Ureter (tissue), 1 donor: ENCODE measurements at regions not wholly inside any gene's neighbourhood (a gene's known extent, or its start where the extent isn't known, plus 50 kb on each side); places are given as distances from the start of the nearest gene placed in this dataset.

Source experiments
- DNase-seq: peaks from one replicate; pipeline ENCODE4 v3.0.0-alpha.2; 2020; ENCODE audit warnings: low spot score
- donor health status: DM: yes; HTN: yes; CAD: no.

DNA sequence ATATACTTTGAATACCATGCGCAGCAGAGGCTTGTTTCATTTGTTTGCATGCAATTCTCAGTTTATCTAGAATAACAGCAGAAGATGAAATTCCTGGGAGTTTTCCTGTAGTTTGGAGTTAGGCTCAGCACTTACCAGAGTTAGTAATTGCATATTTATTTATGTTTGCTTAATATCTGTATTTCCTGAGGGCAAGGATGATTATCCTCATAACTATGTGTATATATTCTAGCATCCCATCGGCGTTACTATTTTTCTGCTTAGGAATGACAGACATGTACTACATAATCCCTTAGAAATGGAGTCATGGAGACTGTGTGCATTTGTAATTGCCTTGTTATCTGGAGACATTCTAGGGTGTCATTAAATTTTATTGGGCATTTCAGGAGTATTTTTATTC lies 1184.8 kb downstream of the DTWD2 start:
- no peak for DNase-seq

GRCh38 chr5:117801583-117801982 lies 1186.8 kb downstream of the DTWD2 start:
- no peak for DNase-seq

DNA sequence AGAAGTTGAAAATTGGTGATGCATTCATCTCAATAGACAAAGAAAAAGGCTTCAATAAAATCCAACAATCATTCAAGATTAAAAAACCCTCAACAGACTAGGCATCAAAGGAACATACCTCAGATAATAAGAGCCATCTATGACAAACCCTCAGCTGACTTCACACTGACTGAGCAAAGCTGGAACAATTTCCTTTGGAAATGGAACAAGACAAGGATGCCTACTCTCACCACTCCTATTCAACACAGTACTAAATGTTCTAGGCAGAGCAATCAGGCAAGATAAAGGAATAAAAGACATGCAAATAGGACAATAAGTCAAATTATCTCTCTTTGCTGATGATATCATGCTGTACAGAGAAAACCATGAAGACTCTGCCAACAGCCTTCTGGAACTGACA lies 1188.1 kb downstream of the DTWD2 start:
- DNase-seq: no peak

GRCh38 chr5:117794847-117795246 lies 1193.5 kb downstream of the DTWD2 start:
- DNase-seq: no peak

DNA sequence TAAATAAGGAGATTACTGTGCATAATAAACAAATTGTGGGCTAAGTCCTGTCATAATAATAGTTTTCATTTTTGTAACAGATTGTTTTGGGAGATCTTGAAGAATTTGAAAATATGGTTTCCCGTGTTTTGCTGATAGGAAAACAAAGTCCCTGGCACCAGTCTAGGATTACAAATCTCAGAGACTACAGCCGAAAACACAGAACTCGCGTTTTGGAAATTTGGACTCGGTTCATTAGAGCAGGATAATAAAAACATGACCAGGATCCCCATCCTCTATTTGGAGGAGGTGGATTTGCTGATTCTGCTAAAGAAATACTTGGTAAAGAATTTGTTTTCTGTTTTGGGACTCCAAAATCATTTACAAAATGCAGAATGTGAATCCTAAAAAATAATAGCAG lies 1194.4 kb downstream of the DTWD2 start:
- no peak for DNase-seq

GRCh38 chr5:117792476-117792875 lies 1195.9 kb downstream of the DTWD2 start:
- DNase-seq: no peak

GRCh38 chr5:117788596-117788995 lies 1199.8 kb downstream of the DTWD2 start:
- DNase-seq: no peak

DNA sequence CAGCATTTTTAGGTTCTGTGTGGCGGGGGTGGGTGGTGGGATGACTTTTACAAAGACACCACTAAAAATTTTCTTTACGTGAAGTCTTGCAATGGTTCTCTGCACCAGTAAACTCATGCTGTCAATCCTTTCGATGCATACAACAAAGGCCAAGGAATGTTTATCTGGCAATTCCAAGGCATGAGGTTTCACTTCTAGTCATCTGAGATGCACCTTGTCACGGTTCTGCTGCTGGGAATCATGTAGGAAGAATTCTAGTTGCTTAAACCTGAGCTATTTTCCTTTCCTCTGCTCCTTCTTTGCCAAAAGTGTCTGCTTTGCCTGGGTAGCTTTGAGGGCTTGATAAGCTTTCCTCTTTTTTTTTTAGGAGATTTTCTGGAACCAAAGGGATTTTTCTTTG lies 1204.5 kb upstream of the SEMA6A start:
- DNase-seq: no peak

- no peak for DNase-seq
These were observed 1202.4 kb upstream of the SEMA6A start for GRCh38 chr5:117776977-117777376.

DNA sequence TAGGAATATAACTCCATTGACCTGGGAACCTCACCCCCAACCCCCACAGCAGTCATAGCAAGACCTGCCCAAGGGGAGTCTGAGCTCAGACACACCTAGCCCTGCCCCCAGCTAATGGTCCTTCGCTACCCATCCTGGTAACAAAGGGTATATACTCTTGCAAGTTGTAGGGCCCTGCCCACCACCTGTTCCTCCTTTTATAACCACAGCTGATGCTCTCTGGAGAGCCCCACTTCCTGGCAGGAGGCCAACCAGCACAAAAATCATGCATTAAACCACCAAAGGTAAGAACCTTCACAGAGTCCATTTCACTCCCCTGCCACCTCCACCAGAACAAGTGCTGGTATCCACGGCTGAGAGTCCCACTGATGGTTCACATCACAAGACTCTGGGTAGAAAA lies 1195.3 kb upstream of the SEMA6A start:
- DNase-seq: no peak

GRCh38 chr5:117763271-117763670 lies 1188.6 kb upstream of the SEMA6A start:
- no peak for DNase-seq

- no peak for DNase-seq
These were observed 1186.6 kb upstream of the SEMA6A start for GRCh38 chr5:117761186-117761585.

DNA sequence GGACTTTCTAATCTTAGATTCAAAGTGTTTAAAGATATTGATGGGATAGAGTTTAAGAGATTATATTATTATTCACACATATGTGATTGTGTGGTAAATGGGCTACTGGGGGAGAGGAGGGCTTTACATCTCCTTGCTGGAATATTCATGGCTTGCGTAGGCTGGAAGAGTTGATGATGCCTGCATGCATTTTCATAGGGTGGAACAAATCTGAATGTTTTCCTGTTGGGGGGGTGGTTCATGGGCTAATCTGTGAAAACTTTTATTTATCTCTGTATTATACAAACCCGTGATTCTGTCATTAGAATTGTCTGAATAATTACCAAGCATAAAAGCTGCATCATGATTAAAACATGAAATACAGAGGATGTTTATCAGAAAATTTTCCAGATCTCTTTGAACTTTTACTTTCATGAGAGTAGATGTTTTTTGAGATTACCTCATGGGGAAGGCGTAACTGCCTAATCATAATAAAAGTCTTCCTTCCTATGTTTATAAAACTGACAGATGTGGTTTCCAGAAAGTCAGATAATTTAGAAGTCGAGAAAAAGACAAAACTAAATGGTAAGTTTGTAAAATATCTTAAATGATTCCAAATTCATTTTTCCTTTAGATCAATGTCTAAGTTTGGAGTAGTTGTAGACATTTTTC lies 1185.4 kb upstream of the SEMA6A start:
- DNase-seq: no peak

- no peak for DNase-seq
These were observed 1177.8 kb upstream of the SEMA6A start for GRCh38 chr5:117752403-117752802.

- DNase-seq: no peak
These were observed 1173.7 kb upstream of the SEMA6A start for GRCh38 chr5:117748336-117748735.

DNA sequence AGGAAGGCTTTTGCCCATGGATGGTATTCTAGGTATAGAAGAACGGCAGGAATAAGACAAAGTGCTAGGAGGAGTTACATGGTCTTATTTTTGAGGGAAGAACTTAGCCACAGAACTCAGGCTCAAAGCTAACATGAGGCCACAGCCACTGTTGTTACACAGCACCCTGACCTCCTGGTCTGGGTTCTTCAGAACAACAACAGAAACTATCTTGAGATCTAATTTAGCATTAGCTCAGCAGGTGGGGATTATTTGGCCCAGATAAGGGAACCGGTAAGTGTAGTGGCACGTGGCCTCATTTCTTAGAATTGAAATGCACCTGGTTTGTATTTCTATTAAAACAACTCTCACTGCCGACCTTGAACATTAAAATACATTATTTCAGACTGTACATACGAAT lies 1168.7 kb upstream of the SEMA6A start:
- no peak for DNase-seq

DNA sequence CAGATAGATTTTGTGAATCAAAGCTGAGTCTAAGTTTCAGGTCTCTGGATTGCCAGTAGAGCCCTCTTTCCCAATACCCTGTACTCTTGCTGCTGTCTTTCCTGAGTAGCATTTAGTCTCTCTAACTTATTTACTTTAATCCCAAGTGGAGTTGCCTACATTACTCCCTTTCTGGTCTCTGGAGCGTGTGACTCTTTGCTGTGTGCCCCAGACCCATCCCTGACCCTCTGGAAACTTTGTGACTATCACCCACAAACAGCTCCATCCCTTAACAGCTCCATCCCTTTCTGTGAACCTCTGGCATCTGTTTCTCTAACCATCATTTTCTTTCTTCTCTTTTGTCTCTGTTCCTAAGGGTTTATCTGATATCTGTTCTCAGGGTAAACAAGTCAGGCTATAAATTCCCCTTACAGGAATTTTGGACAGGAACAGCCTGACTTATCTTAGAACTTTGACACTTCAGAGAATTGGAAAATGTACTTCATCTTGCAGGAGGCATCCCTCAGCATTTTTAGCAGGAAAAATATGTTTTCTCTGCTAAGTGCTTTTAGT lies 1167.1 kb upstream of the SEMA6A start:
- no peak for DNase-seq

- DNase-seq: no peak
These were observed 1165.6 kb upstream of the SEMA6A start for GRCh38 chr5:117740268-117740667.

DNA sequence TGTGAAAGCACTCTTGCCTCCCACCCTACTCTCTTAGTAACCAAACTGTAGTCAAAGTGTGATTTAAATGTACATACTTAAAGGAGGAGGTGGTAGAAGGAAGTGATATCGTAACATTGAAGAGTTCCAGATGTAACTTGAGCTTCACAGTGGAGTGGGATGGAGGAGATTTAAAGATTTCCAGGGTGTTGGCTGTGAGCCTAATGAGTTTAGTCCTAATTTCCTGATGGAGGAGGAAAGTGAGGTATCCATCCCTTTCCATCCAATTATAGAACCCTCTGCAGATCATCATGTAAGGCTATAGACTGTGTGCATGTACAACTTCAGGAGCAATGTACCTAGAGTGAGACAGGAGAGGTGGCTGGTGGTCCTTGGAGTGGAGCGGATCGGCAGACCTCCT lies 1163.9 kb upstream of the SEMA6A start:
- no peak for DNase-seq

- DNase-seq: no peak
These were observed 1162.1 kb upstream of the SEMA6A start for GRCh38 chr5:117736698-117737097.

GRCh38 chr5:117734056-117734455 lies 1159.4 kb upstream of the SEMA6A start:
- DNase-seq: no peak

DNA sequence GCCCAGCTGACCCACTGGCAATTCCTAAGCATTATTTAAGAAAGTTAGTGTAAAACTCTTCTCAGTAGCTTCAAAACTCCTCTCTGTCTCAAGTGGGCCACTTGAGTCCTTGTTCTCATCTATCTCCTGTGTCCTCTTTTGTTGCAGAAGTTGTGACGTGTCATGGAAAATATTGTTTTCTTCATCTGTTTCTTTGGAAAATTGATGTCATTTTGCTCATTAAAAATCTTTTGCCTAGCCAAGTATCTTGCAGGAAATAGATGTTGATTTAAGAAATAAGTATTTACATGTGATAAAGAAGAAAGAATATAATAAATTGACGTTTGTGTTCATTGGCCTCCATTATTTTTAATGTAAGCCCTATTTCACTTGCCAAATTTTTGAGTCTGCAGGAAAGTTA lies 1158.4 kb upstream of the SEMA6A start:
- no peak for DNase-seq

GRCh38 chr5:117732264-117732663 lies 1157.6 kb upstream of the SEMA6A start:
- DNase-seq: no peak

- no peak for DNase-seq
These were observed 1156.8 kb upstream of the SEMA6A start for GRCh38 chr5:117731446-117731845.
